ENCODE measurements at regions not wholly inside any gene's neighbourhood (a gene's known extent, or its start where the extent isn't known, plus 50 kb on each side); places are given as distances from the start of the nearest gene placed in this dataset.

DNA sequence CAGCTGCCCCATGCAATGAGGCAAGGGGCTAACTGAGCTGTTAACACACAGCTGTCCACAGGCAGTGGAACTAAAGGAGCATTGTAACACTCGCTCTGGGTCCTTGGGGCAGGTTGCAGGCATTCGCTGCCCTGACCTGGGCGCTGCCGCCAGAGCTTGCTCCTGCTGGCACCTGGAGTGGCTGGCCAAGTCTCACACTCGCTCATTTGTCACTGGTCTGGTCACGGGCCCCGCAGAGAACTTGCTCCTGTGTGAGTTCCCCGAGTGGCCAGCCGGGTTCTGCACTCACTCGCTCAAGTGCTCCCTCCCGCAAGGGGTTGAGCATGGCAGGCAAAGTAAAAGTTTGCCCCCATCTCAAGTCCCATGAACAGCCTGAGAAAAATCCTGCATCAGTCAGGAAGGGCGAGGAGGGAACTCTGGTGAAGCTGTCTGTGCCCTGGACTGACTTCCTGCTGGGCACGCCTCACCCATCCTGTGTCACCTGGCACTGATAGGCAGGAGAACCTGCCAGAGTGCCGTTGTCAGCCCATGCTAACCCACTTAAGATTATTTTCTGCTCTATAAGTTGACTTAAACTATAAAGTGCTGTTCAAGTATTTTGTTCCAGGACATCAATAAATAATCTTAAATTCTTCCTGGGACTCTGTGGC lies 934.8 kb upstream of the GYPC start:
- Histone ChIP-seq H3K36me3 (replicated peaks; ENCODE audit: insufficient read depth, low read length) (no peaks in the 10 kb centered on the region), H3K9ac (ENCODE audit: low read length) (no peak overlapping the region), H3F3A (ENCODE audit: insufficient read depth, low read length) (no peaks in the 10 kb centered on the region), H4K20me1 (ENCODE audit: insufficient read depth, low read length) (no peaks in the 10 kb centered on the region), H3K27ac (ENCODE audit: low read length) (no peak overlapping the region), H3K4me2 (ENCODE audit: low read depth, low read length) (no peak overlapping the region), H3K4me1 (ENCODE audit: low read length) (peaks cover 9% of the 10 kb centered on the region; the same call in 1 of the 2 replicates), H3K9me3 (replicated peaks; ENCODE audit: insufficient read depth, low read length) (no peaks in the 10 kb centered on the region), H3K27me3 (replicated peaks; ENCODE audit: insufficient read depth, low read length) (no peaks in the 10 kb centered on the region), H3K79me2 (ENCODE audit: low read length) (no peaks in the 10 kb centered on the region), H2AFZ (ENCODE audit: low read length) (no peak overlapping the region), H3K9me2 (replicated peaks; ENCODE audit: insufficient read depth, low read length) (no peaks in the 10 kb centered on the region), H3K4me3 (ENCODE audit: low read length) (no peak overlapping the region)
- no peak for TF ChIP-seq EZH2phosphoT487 (IDR thresholded peaks at IDR 0.05; ENCODE audit: low read length)
- TF ChIP-seq, protein P1, sequence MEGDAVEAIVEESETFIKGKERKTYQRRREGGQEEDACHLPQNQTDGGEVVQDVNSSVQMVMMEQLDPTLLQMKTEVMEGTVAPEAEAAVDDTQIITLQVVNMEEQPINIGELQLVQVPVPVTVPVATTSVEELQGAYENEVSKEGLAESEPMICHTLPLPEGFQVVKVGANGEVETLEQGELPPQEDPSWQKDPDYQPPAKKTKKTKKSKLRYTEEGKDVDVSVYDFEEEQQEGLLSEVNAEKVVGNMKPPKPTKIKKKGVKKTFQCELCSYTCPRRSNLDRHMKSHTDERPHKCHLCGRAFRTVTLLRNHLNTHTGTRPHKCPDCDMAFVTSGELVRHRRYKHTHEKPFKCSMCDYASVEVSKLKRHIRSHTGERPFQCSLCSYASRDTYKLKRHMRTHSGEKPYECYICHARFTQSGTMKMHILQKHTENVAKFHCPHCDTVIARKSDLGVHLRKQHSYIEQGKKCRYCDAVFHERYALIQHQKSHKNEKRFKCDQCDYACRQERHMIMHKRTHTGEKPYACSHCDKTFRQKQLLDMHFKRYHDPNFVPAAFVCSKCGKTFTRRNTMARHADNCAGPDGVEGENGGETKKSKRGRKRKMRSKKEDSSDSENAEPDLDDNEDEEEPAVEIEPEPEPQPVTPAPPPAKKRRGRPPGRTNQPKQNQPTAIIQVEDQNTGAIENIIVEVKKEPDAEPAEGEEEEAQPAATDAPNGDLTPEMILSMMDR (IDR thresholded peaks at IDR 0.05; ENCODE audit: low read length) = no peak
- TF ChIP-seq EZH2 (optimal IDR thresholded peaks at IDR 0.05; ENCODE audit: low read depth, low read length) = no peak
- no peak for DNase-seq

DNA sequence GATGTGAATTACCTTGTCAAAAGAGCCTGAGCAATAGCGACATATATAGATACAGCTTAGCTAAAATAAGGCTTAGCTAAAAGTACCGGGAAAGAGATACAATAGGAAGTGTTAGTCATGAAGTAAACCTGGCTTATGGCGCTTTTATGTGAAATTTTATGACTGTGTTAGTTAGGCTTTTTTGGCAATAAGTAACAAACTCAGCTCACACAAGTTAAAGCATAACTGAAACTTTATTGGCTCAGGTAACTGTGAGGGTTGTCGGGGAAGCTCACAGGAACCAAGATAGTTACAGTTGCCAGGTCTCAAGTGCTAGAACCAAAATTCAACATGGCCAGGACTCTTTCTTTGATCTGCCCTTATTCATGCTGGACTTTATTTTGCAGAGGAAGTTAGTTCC lies 925.0 kb upstream of the GYPC start:
- Histone ChIP-seq H3F3A (ENCODE audit: insufficient read depth, low read length) (no peaks in the 10 kb centered on the region), H3K4me1 (ENCODE audit: low read length) (no peaks in the 10 kb centered on the region), H3K9me3 (replicated peaks; ENCODE audit: insufficient read depth, low read length) (no peaks in the 10 kb centered on the region), H2AFZ (ENCODE audit: low read length) (no peak overlapping the region), H3K36me3 (replicated peaks; ENCODE audit: insufficient read depth, low read length) (no peaks in the 10 kb centered on the region), H3K79me2 (ENCODE audit: low read length) (no peaks in the 10 kb centered on the region), H3K27ac (ENCODE audit: low read length) (no peak overlapping the region), H4K20me1 (ENCODE audit: insufficient read depth, low read length) (no peaks in the 10 kb centered on the region), H3K4me3 (ENCODE audit: low read length) (no peak overlapping the region), H3K9ac (ENCODE audit: low read length) (no peak overlapping the region), H3K4me2 (ENCODE audit: low read depth, low read length) (no peak overlapping the region), H3K9me2 (replicated peaks; ENCODE audit: insufficient read depth, low read length) (no peaks in the 10 kb centered on the region), H3K27me3 (replicated peaks; ENCODE audit: insufficient read depth, low read length) (no peaks in the 10 kb centered on the region)
- TF ChIP-seq, protein P1 (IDR thresholded peaks at IDR 0.05; ENCODE audit: low read length) = no peak
- TF ChIP-seq EZH2phosphoT487 (IDR thresholded peaks at IDR 0.05; ENCODE audit: low read length) (no peak), EZH2 (optimal IDR thresholded peaks at IDR 0.05; ENCODE audit: low read depth, low read length) (no peak)
- DNase-seq = no peak

DNA sequence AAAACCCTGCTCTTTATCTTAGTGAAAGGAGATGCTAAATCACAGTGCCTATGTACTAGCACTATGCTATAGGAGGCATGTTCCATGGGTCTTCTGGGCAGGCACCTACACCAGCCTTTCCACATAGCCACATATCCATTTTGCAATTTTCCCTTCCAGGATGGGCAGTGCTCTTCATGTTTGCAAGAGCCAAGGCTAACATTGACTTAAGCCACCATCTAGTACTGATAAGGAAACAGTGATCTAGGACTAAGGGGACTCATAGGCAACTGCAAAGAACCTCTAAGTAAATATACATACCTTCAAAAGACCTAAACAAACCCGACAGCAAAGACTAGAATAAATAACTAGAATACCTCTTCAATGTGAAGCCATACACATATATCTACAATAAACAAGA lies 919.7 kb upstream of the GYPC start:
- TF ChIP-seq, protein P1 (IDR thresholded peaks at IDR 0.05; ENCODE audit: low read length) = no peak
- no peak for TF ChIP-seq EZH2phosphoT487 (IDR thresholded peaks at IDR 0.05; ENCODE audit: low read length)
- TF ChIP-seq EZH2 (optimal IDR thresholded peaks at IDR 0.05; ENCODE audit: low read depth, low read length) = no peak
- no peaks in the 10 kb centered on the region for H3K9me3 ChIP-seq (replicated peaks; ENCODE audit: insufficient read depth, low read length)
- H4K20me1 ChIP-seq (ENCODE audit: insufficient read depth, low read length) = no peaks in the 10 kb centered on the region

More for the DNA sequence above, 919.7 kb upstream of the GYPC start:
- Histone ChIP-seq H3K27ac (ENCODE audit: low read length) (no peak overlapping the region), H3K9ac (ENCODE audit: low read length) (no peak overlapping the region), H3K36me3 (replicated peaks; ENCODE audit: insufficient read depth, low read length) (no peaks in the 10 kb centered on the region), H3K79me2 (ENCODE audit: low read length) (no peaks in the 10 kb centered on the region), H3K4me2 (ENCODE audit: low read depth, low read length) (no peak overlapping the region), H3K4me3 (ENCODE audit: low read length) (no peak overlapping the region), H2AFZ (ENCODE audit: low read length) (no peak overlapping the region), H3F3A (ENCODE audit: insufficient read depth, low read length) (no peaks in the 10 kb centered on the region), H3K4me1 (ENCODE audit: low read length) (no peaks in the 10 kb centered on the region), H3K27me3 (replicated peaks; ENCODE audit: insufficient read depth, low read length) (no peaks in the 10 kb centered on the region), H3K9me2 (replicated peaks; ENCODE audit: insufficient read depth, low read length) (no peaks in the 10 kb centered on the region)
- no peak for DNase-seq
